ENCODE measurements at regions not wholly inside any gene's neighbourhood (a gene's known extent, or its start where the extent isn't known, plus 50 kb on each side); places are given as distances from the start of the nearest gene placed in this dataset.

GRCh38 chr14:49512147-49512551, 74.0 kb downstream of the RPS29 start:
- TF ChIP-seq POLR2AphosphoS5 (IDR thresholded peaks at IDR 0.05) (no peak), EP300 (IDR thresholded peaks at IDR 0.05; ENCODE audit: low read depth) (no peak)
- TF ChIP-seq, protein P1, sequence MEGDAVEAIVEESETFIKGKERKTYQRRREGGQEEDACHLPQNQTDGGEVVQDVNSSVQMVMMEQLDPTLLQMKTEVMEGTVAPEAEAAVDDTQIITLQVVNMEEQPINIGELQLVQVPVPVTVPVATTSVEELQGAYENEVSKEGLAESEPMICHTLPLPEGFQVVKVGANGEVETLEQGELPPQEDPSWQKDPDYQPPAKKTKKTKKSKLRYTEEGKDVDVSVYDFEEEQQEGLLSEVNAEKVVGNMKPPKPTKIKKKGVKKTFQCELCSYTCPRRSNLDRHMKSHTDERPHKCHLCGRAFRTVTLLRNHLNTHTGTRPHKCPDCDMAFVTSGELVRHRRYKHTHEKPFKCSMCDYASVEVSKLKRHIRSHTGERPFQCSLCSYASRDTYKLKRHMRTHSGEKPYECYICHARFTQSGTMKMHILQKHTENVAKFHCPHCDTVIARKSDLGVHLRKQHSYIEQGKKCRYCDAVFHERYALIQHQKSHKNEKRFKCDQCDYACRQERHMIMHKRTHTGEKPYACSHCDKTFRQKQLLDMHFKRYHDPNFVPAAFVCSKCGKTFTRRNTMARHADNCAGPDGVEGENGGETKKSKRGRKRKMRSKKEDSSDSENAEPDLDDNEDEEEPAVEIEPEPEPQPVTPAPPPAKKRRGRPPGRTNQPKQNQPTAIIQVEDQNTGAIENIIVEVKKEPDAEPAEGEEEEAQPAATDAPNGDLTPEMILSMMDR (IDR thresholded peaks at IDR 0.05) = no peak
